ENCODE measurements at regions not wholly inside any gene's neighbourhood (a gene's known extent, or its start where the extent isn't known, plus 50 kb on each side); places are given as distances from the start of the nearest gene placed in this dataset.

DNA sequence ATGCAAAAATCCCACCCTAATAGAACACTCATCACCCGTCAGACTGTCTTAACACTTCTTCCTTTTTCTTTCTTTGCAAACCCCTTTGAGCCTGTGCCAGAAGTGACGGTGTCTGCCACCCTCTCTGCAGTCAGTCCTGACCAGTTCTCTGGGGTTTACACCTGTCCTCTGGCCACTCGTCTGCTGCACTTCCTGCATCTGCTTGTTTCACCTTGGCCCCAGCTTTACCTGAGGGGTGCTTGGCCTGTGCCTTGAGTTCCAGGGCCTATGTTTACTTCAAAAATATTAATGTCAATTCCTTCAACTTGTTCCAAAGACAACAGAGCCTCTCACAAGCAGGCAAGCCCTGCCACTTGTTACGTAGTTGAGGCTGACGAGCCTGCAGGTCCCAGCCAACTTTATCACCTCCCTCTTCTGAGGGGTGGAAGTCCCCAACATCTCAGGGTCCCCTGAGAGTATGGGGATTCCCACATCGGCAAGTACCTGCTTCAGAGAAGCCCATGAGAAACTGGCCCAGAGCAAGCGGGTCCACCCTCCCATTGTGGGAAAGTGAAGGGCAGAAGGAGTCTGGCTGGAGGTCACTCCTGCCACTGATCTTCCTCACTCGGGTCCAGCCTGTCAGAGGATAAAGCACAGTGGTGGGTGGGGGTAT lies 205.4 kb downstream of the DAD1 start (continued):
- TF ChIP-seq ZNF609 (CRISPR knock-in tag; IDR thresholded peaks at IDR 0.05; ENCODE audit: borderline replicate concordance) = no peak
- no peak for TF ChIP-seq ZUFSP (CRISPR knock-in tag; IDR thresholded peaks at IDR 0.05; ENCODE audit: borderline replicate concordance)
- no peak for TF ChIP-seq KLF13 (CRISPR knock-in tag; IDR thresholded peaks at IDR 0.05)
- TF ChIP-seq SIX1 (CRISPR knock-in tag; IDR thresholded peaks at IDR 0.05; ENCODE audit: borderline replicate concordance) = no peak
- TF ChIP-seq ZNF737 (CRISPR knock-in tag; IDR thresholded peaks at IDR 0.05; ENCODE audit: borderline replicate concordance) = no peak
- no peak for TF ChIP-seq RXRA (CRISPR knock-in tag; IDR thresholded peaks at IDR 0.05)
- TF ChIP-seq NFATC3 (CRISPR knock-in tag; IDR thresholded peaks at IDR 0.05) = no peak
- TF ChIP-seq RBM39 (IDR thresholded peaks at IDR 0.05; ENCODE audit: low read depth, low read length, poor library complexity, severe bottlenecking) = no peak

Data from HepG2 (cell line).